ENCODE measurements at regions not wholly inside any gene's neighbourhood (a gene's known extent, or its start where the extent isn't known, plus 50 kb on each side); places are given as distances from the start of the nearest gene placed in this dataset.
A peak's percentile ranks its signal among the peaks of the same experiment; 100 is the strongest.

GRCh38 chr9:38164659-38165221 is 95.7 kb upstream of the SHB start:
- ChIA-PET CTCF (interaction anchor here (1.6 to 2.1 kb wide), 3 partner anchors 9 to 77 kb away, joined by 6 to 8 read pairs (median 8); no protein-coding TSS in a partner anchor), POLR2A (no interaction called here)
- no peak for DNase-seq (ENCODE audit: extremely low spot score)
- TF ChIP-seq CTCF (IDR thresholded peaks at IDR 0.05; ENCODE audit: control extremely low read depth, extremely low read depth, low read depth, missing control alignments), result no peak

- no peak for DNase-seq (ENCODE audit: extremely low spot score)
- TF ChIP-seq CTCF (IDR thresholded peaks at IDR 0.05; ENCODE audit: control extremely low read depth, extremely low read depth, low read depth, missing control alignments), result no peak
- ChIA-PET CTCF (interaction anchor here (0.9 to 1.8 kb wide), 3 partner anchors 20 to 250 kb away, joined by 3 to 8 read pairs (median 4); no protein-coding TSS in a partner anchor), POLR2A (no interaction called here)
Observed at GRCh38 chr9:38163518-38163917, 94.5 kb upstream of the SHB start.

- ChIA-PET CTCF (interaction anchor here (0.9 to 4.1 kb wide), 10 partner anchors 9 to 249 kb away, joined by 3 to 30 read pairs (median 6); no protein-coding TSS in a partner anchor), POLR2A (no interaction called here)
- no peak for DNase-seq (ENCODE audit: extremely low spot score)
- TF ChIP-seq CTCF (IDR thresholded peaks at IDR 0.05; ENCODE audit: control extremely low read depth, extremely low read depth, low read depth, missing control alignments), result no peak
Observed at GRCh38 chr9:38162332-38163211, 93.5 kb upstream of the SHB start.

GRCh38 chr9:38160613-38161215 is 91.7 kb upstream of the SHB start:
- CTCF ChIA-PET, result interaction anchor here (0.7 to 4.1 kb wide), 30 partner anchors 10 to 261 kb away, joined by 3 to 33 read pairs (median 5); no protein-coding TSS in a partner anchor
- DNase-seq (ENCODE audit: extremely low spot score), result peak; percentile 69
- TF ChIP-seq CTCF (IDR thresholded peaks at IDR 0.05; ENCODE audit: control extremely low read depth, extremely low read depth, low read depth, missing control alignments), result peak; percentile 86
- POLR2A ChIA-PET, result no interaction called here

- no peak for TF ChIP-seq CTCF (IDR thresholded peaks at IDR 0.05; ENCODE audit: control extremely low read depth, extremely low read depth, low read depth, missing control alignments)
- ChIA-PET CTCF (interaction anchor here (0.7 to 4.1 kb wide), 30 partner anchors 8 to 249 kb away, joined by 3 to 33 read pairs (median 4); no protein-coding TSS in a partner anchor), POLR2A (no interaction called here)
- no peak for DNase-seq (ENCODE audit: extremely low spot score)
Observed at GRCh38 chr9:38159599-38159998, 90.6 kb upstream of the SHB start.

GRCh38 chr9:38158628-38159027 is 89.6 kb upstream of the SHB start:
- POLR2A ChIA-PET, result no interaction called here

More at GRCh38 chr9:38158628-38159027, 89.6 kb upstream of the SHB start:
- no peak for TF ChIP-seq CTCF (IDR thresholded peaks at IDR 0.05; ENCODE audit: control extremely low read depth, extremely low read depth, low read depth, missing control alignments)
- no peak for DNase-seq (ENCODE audit: extremely low spot score)
- CTCF ChIA-PET, result interaction anchor here (0.9 to 4.1 kb wide), 7 partner anchors 8 to 244 kb away, joined by 3 to 33 read pairs (median 4); no protein-coding TSS in a partner anchor

Measured in GM10248 (cell line).